ENCODE measurements at regions not wholly inside any gene's neighbourhood (a gene's known extent, or its start where the extent isn't known, plus 50 kb on each side); places are given as distances from the start of the nearest gene placed in this dataset.
"Not testable (repeated sequence)": the region's sequence is repeated elsewhere in the genome, so short reads cannot be mapped to it uniquely, and the experiment has no call there.

- DNase-seq: no peak
Measured at GRCh38 chr22:22193923-22194322, 50.7 kb upstream of the VPREB1 start.

- not testable (repeated sequence) for DNase-seq
Measured at GRCh38 chr22:22193462-22193861, 51.1 kb upstream of the VPREB1 start.

DNA sequence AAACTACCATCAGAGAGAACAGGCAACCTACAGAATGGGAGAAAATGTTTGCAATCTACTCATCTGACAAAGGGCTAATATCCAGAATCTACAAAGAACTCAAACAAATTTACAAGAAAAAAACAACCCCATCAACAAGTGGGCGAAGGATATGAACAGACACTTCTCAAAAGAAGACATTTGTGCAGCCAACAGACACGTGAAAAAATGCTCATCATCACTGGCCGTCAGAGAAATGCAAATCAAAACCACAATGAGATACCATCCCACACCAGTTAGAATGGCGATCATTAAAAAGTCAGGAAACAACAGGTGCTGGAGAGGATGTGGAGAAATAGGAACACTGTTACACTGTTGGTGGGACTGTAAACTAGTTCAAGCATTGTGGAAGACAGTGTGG lies 51.6 kb upstream of the VPREB1 start:
- DNase-seq: not testable (repeated sequence)

DNA sequence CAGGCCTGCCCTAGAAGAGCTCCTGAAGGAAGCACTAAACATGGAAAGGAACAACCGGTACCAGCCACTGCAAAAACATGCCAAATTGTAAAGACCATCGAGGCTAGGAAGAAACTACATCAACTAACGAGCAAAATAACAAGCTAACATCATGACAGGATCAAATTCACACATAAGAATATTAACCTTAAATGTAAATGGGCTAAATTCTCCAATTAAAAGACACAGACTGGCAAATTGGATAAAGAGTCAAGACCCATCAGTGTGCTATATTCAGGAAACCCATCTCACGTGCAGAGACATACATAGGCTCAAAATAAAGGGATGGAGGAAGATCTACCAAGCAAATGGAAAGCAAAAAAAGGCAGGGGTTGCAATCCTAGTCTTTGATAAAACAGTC lies 54.8 kb upstream of the VPREB1 start:
- not testable (repeated sequence) for DNase-seq

DNA sequence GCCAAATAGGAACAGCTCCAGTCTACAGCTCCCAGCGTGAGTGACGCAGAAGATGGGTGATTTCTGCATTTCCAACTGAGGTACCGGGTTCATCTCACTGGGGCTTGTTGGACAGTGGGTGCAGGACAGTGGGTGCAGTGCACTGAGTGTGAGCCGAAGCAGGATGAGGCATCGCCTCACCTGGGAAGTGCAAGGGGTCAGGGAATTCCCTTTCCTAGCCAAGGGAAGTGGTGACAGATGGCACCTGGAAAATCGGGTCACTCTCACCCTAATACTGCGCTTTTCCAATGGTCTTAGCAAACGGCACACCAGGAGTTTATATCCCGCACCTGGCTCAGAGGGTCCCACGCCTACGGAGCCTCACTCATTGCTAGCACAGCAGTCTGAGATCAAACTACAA lies 56.7 kb upstream of the VPREB1 start:
- DNase-seq: not testable (repeated sequence)

DNA sequence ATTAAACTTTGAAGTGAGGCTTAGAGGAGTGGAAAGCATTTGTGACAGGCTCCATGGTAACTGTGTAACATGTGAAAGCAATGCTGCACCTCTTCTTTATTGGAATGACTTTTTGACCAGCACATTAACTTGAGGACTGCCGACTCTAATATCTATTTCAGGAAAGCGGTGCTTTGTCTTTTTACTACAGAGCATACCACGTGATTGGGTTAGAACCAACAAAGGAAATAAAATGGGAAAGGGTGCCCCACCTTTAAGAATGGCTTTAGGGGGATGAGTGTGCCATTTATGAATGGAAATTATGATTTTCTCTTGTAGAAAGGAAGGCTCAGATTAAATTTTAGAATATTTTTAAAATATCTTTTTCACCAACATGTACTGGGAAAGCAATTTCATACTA lies 57.3 kb upstream of the VPREB1 start:
- no peak for DNase-seq

DNA sequence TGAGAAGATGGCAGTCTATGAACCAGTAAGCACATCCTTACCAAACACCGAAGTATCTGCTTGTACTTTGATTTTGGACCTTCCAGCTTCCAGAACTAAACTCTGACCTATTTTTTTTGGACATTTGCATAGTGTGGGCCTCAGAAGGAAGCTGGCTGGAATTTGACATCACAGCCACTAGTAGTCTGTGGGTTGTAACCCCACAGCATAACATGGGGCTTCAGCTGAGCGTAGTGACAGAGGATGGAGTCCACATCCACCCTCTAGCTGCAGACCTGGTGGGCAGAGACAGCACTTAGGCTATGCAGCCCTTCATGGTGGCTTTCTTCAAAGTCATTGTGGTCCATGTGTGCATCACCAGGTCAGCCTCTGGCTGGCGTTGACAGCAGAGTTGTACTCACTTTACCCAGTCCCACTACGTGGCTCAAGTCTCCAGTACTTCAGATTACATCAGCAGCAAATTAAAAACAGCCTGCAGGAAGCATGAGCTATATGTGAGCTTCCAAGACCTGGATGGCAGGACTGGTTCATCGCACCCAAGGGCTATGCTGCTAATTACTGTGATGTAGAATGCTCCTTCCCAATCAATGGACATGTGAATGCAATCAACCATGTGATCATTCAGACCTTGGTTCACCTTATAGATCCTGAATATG lies 58.6 kb upstream of the VPREB1 start:
- no peak for DNase-seq

DNA sequence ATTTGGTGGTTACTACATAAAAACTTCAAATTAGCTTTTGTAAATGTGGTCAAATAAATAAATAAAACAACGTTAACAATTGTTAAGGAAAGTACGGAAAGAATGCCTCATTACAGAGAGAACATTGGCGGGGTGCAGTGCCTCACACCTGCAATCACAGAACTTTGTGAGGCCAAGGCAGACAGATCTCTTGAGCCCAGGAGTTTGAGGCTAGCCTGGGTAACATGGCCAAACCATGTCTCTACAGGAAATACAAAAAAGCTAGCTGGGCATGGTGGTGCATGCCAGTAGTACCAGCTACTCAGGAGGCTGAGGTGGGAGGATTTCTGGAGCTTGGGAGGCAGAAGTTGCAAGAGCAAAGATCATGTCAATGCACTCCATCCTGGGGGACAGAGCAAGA lies 59.4 kb upstream of the VPREB1 start:
- DNase-seq: no peak

- no peak for DNase-seq
Measured at GRCh38 chr22:22184277-22184807, 60.2 kb upstream of the VPREB1 start.

- DNase-seq: no peak
Measured at GRCh38 chr22:22182990-22183264, 61.7 kb upstream of the VPREB1 start.

DNA sequence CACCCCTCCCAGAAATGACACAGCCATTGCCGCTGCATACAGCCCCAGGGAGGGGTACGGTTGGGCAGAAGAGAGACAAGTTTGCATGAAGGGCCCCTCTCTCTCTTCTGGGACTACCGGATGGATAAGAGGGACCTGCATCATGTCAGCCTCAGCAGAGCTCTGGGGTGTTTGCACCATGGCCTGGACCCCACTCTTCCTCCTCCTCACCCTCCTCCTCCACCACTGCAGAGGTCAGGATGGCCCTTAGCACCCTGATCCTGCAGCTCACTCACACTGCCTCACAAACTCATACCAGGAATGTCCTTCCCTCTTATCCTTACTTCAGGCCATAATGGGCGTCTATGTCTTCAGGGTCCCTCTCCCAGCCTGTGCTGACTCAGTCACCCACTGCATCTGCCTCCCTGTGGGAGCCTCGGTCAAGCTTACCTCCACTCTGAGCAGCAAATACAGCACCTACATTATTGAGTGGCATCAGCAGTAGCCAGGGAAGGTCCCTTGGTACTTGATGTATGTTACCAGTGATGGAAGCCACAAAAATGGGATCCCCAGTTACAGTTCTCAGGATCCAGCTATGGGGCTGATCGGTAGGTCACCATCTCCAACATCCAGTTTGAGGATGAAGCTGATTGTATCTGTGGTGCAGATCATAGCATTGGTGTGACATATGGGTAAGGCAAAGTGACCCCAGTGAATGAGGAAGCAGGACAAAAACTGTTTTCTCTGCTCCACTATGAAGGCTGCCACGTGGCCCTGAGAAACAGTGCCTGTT lies 62.2 kb upstream of the VPREB1 start:
- no peak for DNase-seq

DNA sequence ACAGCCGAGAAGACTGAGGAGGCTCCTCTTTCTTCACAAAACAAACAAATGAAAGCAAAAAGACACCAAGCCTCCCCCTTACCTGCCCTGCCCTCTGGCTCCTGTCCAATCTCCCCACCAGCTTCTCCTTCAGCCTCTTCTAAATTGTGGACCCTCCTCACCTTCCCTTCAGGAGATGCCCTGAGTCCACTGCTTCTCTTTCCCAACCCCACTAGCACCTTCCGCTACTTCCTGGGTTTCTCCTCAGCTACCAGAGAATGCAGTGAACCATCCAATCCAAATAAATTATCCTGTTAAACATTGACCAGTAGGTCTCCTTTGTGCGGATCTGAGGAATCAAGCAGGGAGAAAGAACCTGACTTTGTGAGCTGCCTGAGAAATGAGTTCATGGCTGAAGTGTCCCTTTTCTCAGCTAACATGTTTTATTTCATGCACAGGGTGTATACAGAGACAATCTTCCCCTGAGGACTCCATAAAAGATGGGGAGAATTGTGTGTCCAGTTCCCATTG lies 63.2 kb upstream of the VPREB1 start:
- no peak for DNase-seq

- no peak for DNase-seq
Measured at GRCh38 chr22:22180738-22181285, 63.8 kb upstream of the VPREB1 start.

DNA sequence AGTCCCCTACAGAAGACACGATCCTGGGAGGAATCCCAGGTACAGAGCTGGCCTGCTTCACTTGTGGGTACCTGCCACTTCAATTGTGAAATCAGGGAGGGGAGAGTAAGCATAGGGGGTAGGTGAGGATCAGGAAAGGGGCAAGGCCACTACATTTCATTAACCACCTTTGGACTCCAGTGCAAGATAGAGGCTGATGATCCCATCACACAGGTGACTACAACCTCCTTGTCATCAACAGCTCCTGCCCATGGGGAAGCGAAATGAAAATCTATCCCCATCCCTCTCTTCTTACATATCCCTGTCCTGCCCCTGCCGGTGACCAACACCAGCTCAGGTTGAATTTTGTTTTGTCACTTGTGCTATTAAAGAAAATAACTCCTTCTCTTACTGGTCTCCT lies 64.7 kb upstream of the VPREB1 start:
- DNase-seq: no peak

DNA sequence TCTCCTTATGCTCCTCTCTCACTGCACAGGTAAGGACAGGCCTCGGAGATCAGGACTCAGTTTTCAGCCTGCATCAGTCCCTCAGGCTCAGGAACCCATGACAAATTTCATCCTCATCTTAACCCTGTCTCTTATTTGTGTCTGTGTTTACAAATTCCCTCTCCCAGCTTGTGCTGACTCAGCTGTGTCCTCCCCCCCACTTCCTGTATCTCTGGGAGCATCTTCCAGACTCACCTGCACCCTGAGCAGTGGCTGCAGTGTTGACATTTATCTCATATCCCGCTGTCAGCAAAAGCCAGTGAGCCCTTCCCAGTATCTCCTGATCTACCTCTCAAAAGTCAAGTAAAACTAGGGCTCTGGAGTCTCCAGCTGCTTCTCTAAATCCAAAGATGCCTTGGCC lies 65.6 kb upstream of the VPREB1 start:
- DNase-seq: no peak

GRCh38 chr22:22178355-22178965 lies 66.1 kb upstream of the VPREB1 start:
- no peak for DNase-seq

DNA sequence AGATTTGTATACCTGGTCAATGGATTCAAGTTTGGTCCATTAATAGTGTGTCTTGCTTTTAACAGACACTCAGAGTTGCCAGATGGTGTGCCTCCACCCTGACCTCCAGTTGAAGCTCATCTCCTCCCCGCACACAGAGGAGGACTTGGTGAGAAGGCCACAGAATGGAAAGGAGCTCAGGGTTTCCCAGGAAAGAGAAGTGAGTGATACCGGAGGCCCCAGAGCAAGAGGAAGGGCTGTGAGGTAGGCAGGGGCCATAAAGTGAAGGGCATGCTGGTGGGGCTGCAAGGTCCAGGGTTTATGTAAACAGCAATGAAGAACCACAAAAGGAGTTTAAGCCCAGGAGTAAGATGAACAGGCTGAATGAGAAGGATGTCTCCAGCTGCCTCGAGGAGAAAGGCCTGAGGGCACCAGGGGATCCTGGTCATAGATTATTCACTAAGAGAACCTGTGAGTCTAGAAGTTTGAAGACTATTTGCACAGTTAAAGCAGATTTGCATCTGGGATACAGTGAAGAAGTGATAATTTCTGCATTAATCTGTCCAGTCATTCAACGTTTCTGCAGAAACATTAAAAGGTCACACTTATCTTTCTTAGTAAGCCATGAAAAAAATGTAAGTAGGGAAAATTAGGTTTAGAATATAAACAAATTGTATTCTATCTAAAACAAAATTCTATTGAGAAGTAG lies 67.5 kb upstream of the VPREB1 start:
- DNase-seq: no peak

DNA sequence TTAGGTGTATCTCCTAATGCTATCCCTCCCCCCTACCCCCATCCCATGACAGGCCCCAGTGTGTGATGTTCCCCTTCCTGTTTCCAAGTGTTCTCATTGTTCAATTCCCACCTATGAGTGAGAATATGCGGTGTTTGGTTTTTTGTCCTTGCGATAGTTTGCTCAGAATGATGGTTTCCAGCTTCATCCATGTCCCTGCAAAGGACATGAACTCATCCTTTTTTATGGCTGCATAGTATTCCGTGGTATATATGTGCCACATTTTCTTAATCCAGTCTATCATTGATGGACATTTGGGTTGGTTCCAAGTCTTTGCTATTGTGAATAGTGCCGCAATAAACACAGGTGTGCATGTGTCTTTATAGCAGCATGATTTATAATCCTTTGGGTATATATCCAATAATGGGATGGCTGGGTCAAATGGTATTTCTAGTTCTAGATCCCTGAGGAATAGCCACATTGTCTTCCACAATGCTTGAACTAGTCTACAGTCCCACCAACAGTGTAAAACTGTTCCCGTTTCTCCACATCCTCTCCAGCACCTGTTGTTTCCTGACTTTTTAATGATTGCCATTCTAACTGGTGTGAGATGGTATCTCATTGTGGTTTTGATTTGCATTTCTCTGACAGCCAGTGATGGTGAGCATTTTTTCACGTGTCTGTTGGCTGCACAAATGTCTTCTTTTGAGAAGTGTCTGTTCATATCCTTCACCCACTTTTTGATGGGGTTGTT lies 71.5 kb upstream of the VPREB1 start:
- not testable (repeated sequence) for DNase-seq

DNA sequence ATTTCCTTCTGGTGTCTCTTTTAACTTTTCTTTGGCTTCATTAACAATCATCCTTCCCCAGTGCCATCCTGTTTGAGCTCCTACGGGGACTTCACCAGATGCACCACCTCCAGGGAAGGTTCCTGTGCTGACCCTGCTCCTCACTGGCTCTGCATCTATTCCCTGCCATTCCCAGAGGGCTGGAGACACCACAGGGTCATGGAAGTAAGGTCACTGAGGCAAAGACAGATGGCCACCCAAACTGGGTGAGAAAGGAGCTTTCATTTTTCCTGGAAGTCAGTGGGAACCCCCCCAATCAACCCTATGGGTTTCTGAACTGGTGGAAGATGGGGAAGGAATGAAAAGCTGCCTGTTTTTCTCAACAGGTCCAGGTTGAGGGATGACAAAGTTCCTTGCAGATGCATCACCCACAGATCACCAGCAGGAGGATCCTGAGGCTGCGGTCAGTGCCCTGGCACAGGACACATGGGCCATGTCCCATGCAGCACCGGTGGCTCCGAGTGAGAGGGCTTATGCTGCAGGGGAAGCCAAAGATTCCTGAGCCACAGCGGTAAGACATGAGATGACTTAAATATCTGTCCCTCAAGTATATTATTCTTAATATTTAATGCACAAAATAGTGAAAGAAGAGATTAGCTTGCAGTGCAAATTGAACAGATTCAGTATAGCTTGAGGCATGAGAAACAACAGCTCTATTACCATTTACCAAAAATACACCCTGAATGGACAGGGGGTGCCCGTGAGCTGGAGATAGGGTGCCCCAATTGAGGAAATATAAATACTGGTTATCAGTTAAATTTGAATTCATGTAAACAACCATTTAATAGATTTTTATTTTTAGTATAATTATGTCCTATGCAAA lies 73.0 kb upstream of the VPREB1 start:
- DNase-seq: no peak

- DNase-seq: no peak
Measured at GRCh38 chr22:22169923-22170322, 74.7 kb upstream of the VPREB1 start.
